ENCODE measurements at regions not wholly inside any gene's neighbourhood (a gene's known extent, or its start where the extent isn't known, plus 50 kb on each side); places are given as distances from the start of the nearest gene placed in this dataset.
"Not testable (repeated sequence)": the region's sequence is repeated elsewhere in the genome, so short reads cannot be mapped to it uniquely, and the experiment has no call there.

DNA sequence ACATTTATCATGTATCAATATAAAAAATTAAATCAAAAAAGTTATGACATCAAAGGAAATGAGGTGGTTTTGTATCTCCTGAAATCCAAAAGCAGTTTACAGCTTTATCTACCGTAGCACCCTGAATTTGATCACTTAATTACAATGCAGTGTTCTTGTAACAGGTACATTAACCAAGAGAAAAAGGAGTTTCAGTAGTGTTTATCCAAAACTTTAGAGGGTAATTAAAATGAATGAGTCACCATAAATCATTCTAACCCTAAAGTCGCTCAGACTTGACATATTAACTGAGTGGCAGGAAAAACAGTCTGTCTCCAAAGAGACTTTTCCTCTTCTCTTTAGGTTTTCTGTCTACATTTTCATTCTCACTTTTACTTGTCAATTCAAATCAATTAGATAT is 907.6 kb upstream of the EPHA5 start:
- DNase-seq: no peak

DNA sequence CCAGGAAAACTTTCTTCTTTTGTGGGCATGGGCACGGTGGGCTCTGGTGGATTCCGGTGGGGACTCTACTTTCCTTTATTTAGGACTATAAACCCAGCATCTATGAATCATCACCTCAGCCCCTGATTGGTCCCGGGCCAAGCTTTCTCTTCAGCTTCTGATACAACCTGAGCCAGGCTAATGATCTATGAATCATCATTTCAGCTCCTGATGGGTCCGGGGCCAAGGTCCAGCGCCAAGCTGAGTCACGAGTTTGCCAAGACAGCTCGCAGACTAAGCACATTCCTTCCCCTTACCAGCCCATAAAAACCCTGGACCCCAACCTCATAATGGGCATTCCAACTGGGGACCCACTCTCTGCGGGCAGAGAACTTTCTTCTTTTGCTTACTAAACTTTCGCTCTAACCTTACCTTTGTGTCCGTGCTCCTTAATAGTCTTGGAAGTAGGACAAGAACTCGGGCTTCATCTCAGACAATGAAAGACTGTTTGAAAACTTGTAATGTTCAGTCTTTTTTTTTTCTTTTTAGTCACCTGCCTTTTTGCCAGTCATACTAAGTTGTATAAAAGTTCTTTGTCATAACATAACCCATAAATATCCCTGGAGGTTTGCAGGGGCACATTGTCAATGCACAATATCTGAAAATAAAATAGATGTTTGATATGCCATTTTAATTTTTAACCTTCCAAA is 904.9 kb upstream of the EPHA5 start:
- no peak for DNase-seq

DNA sequence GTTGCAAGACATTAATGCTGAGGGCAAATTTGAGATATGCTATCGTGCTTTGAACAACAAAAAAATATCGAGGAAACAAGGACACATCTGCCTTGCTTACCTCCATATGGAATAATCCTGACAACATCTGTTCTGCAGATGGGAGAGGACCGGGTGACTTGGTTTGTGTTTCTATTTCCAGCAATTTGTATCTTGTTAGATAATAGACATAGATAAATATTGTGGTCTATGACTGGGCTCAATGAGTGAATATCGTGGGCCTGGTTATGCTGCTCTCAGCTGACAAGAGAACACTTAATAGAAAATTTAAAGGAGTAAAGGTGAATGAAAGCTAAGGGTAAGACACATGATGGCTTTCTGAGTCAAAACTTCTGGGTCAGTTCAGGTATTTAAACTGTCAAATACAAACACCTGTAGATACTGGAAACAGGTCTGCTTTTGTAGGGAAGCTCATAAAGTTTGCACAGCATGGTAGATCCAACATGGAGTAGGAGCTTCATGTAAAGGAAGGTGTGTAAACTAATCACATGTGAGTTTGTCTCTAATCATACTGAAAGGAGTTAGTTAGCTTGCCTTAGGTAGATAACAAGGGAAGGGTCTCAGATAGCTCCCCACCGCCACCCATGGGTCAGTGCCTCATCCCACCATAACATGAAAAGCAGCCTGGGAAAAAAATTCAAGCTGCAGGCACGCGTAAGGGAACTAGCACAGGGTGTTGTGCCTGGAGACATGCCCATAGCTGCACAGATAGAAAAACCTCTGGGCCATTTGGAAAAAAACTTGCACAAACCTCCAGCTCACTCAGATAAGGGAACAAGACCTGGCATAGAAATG is 904.1 kb upstream of the EPHA5 start:
- no peak for DNase-seq

DNA sequence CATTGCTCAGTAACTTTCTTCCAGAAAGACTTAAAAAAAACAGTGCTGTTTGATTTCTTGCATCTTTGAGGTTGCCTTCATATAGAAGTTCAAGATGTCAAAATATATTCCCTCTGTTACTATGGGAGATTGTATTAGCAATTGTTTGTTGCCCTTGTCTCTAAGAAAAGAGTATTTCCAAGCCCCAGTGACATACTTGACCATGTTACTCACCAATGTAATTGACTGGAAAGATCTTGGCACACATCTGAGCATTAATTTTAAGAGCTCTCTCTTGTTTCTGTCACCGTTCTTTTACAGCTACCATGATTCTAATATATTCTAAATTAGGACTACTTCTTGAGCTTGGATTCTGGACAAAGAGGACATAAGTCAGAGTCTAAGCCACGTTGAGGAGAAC is 902.7 kb upstream of the EPHA5 start:
- DNase-seq: no peak

DNA sequence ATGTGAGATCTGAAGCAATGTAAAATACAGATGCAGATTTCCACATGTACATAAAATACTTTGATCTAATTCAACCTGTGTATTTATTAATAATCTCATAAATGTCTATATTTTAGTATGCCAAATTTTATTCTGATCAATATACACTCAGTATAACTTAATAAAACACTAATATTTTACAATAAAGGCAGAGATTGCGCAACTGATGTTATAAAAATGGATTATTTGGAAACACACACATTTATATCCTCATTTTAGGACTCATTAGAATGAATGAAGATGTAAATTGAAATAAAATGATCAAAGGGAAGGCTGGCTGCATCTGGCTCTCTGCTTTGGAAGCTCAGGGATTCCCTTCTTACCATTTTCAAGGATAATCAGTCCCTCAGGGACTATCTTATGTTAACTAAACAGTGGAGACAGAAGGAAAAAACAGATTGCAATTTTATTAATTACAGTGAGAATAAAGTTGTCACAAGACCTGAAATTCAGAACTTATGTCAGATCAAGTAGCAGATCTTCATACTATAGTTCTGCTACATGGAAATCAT is 900.9 kb upstream of the EPHA5 start:
- no peak for DNase-seq

DNA sequence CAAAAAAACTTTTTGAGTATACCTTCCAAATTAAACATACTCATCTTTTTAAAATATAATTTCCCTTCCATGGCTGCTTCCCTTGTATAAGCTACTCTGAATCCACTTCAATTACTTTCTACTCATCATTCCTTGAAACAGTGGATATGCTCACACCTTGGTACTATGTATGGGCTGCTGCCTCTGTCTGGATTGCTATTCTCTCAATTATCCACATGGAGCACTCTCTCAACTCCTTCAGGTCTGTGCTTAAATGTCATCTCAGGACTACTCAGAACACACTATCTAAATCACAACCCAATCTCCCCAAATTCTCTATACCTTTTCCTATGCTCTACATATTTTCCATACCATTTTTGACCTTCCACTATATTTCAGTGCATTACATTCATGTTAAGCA is 898.9 kb upstream of the EPHA5 start:
- no peak for DNase-seq

DNA sequence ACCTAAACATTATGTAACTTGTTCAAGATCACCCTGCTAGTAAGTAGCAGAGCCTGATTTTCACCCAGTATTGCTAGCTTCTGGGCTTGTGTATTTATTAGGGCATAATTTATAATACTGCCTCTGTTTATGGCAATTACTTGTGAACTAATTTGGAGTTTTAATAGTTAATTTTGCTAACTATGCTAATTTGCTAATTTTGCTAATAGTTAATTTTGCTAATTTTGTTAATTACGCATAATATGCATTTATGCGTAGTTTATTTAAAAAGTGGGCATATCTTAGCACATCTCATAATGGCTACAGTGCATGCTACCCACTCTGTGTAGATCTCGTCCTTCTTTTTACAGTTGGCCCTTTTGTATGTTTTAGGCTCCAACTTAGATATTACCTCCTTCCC is 898.1 kb upstream of the EPHA5 start:
- no peak for DNase-seq

DNA sequence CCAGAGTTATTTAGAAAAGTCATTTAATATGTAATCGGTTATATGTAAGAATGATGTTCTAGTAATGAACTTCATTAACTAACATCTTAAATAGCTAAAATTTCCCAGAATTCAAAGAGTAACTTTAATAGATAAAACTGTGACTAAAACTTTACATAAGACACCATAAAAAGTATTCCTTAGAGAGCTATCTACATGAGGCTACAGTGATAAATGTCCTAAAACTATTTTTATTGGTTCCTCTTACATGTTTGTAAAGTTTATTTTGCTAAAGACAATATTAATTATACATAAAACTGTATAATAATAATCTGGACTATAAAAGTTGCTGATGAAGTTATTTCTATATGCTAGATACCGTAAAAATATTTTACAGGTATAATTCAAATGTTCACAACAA is 897.7 kb upstream of the EPHA5 start:
- no peak for DNase-seq

DNA sequence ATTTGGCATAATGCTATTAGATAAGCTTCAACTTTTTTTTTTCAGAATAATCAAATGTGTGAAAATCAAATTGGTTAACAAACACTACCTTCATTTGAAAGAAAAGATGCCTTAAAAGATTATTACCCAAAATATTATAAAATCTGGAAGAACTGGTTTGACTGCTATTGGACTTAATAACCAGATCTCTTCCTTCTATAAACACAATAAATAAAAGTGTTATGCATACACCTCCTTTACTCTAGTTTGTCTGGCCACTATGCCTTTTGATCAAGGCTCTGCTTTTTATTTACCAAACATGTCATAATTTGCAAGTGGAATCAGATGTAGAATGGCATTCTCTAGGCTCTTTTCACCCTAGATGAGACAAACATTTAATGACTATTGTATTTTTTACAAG is 897.3 kb upstream of the EPHA5 start:
- DNase-seq: no peak

DNA sequence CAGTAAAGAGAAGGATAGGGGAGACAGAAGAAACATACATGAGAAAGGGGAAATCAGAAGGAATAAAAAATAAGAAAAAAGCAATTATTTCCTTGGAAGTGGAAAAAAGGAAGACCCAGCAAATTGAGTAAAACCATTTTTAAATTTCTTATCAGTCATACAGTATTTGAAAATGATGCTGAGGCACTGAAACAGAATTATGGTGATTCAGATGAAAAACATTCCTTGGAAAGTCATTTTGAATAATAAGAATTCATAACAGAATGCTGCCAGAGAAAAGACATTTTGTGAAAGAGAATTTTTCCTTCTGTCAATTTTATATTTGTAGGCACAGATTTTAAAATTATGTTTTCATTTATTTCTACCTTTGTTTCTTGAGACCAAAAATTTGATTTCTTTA is 895.5 kb upstream of the EPHA5 start:
- no peak for DNase-seq

DNA sequence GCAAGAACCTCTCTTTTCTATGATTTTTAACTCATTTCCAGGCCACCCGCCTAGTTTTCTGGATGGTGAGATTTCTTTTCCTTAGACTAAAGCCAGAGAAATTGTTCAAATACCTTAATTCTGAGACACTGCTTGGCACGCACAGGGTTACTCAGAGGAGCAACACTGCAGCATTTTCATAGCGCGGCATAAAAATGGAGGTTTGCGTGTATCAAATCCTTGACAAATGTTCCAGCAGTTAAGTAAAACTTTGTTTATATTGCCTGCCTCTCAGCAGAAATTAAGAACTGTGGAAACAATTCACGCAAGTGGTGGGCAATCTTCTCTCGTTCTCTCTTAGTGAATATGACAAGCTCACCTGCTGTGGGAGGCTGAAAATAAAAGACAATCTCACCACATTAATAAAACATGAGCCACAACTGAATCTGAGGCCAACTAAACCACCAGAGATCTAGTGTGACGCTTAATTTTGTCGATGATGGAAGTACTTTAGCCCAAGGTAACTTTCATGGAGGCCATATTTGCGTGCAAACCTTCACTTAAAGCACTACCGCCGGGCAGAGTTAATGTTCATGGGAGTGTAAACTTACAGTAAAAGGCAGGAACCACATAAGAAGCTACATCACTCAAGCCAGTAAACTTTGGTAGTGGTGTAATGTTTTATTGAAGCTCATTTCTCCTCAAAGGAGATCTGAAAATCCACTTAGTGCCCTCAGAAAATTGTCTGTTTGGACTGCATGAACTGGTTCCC is 894.8 kb upstream of the EPHA5 start:
- no peak for DNase-seq

DNA sequence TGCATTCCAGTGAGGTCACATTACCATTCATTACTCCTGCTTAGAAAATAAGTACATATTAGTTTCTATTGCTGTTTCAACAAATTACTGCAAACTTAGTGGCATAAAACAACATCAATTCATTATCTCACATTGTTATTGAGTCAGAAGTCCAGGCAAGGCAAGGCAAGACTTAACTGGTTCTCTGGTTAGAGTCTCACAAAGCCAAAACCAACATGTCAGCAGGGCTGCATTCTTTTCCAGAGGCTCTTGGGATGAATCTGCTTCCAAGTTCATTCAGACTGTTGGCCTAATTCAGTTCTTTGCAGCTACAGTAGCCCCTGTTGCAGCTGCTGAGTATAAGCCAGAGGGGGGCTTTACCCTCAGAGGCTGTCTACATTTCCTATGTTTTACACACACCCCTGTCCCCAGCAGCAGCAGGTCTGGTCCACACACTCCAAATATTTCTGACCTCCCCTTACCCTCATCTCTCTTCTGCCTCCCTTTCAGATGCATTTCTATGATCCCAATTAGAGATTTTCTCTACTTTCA is 892.1 kb upstream of the EPHA5 start:
- no peak for DNase-seq

DNA sequence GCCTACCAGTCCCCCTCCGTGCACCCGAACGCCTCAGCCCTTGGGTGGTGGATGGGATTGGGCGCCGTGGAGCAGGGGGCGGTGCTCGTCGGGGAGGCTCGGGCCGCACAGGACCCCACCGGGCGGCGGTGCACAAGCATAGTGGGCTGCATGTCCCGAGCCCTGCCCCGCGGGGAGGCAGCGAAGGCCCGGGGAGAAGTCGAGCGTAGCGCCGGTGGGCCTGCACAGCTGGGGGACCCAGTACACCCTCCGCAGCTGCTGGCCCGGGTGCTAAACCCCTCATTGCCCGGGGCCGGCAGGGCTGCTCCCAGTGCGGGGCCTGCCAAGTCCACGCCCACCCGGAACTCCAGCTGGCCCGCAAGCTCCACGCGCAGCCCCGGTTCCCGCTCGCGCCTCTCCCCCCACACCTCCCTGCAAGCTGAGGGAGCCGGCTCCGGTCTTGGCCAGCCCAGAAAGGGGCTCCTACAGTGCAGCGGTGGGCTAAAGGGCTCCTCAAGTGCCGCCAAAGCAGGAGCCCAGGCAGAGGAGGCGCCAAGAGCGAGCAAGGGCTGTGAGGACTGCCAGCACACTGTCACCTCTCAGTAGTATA is 891.3 kb upstream of the EPHA5 start:
- not testable (repeated sequence) for DNase-seq

DNA sequence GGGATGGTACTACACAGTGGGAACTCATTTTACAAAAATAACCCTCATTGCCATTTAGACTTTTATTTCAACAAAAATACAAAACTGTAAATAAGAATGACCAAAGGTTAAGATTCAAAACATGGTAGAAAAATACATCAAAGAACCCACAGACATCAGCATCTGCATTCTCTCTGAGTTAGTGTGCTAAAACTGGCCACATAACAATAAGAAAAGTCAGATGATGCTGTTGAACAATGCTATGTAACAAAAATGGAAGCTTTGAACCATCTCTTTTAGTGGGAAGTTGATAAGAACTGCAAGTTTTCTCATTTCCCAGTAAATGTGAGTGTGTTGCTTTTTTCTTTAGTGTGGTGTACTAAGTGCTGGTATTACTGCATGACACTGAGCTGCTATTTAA is 888.4 kb upstream of the EPHA5 start:
- DNase-seq: no peak

DNA sequence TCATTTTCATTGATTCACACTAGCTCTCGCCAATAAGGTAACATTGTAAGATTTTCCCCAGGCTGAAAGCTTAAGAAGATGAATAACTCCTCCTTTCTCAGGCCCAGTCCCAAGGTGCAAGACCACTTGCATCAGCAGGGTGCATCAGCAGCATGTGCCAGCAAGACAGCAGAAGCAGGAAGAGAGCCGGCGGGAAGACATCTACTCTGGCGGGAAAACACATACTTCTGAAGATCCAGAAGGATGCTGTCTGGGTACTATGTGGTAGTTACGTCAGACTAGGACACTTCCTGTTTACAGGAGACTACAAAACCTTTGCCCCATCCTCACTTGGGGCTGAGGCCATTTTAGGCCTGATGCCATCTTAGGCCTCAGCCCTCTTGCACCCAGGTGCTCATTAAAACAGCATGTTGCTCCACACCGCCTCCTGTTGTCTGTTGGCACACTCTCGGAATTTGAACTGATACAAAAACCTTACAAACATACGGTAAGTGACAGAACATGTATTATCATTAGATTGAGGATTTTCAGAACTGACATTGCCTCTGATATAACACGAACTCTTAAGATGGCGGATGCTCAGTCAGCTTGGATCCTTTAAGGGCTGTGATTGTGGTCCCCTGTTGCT is 886.5 kb upstream of the EPHA5 start:
- no peak for DNase-seq

DNA sequence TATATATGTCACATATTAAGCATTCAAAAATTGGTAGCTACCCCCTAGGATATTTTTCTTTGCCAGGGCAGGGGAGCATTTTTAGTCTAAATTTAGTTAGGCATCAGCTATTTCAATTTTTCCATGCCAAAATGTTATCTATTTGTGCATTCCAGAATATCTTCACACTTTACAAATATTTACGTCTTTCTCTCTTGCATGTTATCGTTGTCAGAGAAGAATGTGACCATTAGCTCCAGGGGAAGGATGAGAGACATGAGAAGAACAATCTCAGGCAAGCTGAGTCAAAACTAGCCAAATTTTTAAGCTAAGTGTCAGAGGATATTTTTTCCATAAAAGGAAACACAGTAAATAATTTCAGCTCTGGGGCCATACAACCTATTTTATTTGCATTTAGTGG is 885.0 kb upstream of the EPHA5 start:
- no peak for DNase-seq

DNA sequence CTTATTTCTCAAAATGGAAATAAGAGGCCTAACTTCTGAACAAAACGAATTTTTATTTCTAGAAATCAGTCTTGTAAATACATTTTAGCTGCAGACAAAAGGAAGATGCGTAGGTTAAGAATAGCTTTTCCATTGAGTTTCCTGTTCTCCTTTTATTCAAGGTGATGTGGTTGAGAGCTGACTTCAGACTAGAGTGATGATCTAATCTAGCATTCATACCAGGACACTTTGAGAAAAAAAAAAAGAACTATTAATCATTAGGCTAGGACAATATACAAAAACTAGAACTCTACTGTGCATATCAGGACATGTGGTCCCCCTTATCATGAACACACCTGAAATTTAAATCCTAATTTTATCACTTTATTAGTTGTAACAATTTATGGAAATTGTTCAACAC is 884.5 kb upstream of the EPHA5 start:
- no peak for DNase-seq

DNA sequence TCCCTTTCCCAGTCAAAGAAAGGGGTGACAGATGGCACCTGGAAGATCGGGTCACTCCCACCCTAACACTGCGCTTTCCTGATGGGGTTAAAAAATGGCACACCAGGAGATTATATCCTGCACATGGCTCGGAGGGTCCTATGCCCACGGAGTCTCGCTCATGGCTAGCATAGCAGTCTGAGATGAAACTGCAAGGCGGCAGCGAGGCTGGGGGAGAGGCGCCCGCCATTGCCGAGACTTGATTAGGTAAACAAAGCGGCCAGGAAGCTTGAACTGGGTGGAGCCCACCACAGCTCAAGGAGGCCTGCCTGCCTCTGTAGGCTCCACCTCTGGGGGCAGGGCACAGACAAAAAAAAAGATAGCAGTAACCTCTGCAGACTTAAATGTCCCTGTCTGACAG is 875.0 kb upstream of the EPHA5 start:
- DNase-seq: not testable (repeated sequence)

DNA sequence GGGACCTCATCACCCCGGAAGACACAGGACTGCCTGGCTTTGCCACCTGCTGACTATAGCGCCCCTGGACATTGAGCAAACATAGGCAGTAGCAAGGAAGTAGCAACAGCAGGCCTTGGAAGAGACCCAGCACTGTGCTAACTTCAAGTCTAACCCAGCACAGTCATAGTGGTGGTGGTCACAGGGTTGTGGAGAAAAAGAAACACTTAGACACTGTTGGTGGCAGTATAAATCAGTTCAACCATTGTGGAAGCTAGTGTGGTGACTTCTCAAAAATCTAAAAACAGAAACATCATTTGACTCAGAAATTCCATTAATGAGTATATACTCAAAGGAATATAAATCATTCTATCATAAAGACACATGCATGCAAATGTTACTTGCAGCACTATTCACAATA is 874.0 kb upstream of the EPHA5 start:
- no peak for DNase-seq

DNA sequence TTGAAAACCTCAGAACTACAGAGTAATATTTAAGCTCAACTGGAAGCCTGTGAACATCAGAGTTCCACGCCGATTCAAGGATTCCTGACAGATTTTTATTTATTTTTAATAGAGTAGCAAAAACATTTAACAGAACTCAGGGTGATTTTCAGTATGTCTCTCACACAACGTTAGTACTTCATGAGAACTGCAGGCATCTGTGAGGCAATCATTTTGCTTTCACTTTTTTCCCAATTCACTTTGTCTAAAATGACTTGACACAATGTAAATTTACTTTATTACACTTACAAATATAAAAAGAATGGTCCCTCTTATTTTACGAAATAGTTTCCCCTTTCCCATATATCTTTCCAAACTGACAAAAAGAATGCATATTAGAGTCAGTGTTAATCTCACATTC is 869.5 kb upstream of the EPHA5 start:
- no peak for DNase-seq

DNA sequence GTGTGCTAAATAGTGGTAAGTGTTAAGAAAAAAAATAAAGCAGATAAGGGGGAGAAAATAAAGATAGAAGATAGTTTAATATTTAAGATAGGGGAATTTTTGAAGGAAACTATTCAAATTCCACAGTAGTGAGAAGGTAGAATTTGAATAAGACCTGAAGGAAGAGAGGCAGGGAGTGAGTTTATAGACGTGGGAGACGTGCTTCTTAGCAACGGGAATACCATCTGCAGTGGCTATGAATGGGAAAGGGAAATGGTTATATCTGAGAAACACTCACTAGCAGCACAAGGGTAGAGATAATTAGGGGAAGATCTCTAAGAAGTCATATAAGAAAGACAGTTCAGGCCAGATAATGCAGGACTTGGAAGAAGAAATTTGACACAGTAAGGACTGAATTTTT is 854.5 kb upstream of the EPHA5 start:
- no peak for DNase-seq

DNA sequence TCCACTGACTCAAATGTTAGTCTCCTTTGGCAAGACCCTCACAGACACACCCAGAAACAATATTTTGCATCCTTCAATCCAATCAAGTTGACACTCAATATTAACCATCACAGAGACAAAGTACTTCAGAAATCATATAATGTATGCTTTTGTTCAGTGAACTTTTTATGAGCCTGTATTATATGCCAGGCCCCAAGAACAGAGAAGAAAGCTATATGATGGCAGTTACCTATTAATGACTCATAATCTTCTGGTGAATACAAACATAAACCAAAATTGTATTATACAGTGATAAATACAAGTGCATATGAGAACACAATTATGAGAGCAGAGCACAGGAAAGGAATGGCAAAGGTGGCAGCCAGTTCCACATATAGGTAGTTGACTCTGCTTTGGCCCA is 852.0 kb upstream of the EPHA5 start:
- DNase-seq: no peak

DNA sequence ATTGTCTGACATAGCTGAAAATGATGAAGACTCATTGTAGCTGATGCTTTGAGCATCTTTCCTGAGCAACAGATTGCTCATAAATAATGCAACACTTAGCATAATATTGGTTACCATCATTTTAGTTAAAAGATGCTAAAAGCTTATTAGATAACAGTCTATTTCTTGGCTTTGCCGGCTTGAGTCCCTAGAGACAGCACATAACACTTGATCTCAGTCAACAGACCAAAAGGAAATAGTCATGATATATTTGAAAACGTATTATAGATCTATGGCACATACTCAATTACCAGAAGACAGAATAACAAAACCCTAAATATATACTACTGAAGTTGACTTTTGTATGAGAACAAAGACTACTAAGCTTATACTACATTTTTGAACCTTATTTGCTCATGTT is 846.7 kb upstream of the EPHA5 start:
- no peak for DNase-seq

Data from CD4-positive, alpha-beta T cell treated with Interleukin-4 for 4 hours (primary cell).